ENCODE measurements at regions not wholly inside any gene's neighbourhood (a gene's known extent, or its start where the extent isn't known, plus 50 kb on each side); places are given as distances from the start of the nearest gene placed in this dataset.

DNA sequence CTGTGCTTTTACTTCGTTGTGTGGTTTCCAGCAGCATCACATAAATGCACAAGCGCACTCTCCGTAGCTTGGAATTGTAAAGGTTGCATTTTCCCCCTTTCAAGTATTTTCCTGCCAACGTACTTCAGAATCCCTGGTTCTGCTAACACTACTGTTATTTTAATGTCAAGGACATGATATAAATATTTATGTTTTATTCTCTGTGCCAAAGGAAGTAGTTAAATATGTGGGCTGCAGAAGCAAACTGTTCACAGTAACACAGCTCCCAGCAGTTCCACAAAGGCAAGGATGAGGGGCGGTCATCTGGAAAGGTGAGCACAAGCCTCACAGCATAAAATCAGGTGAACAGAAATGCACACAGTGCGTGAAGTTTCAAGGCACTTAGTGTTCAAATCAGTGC lies 85.3 kb upstream of the PDE10A start:
- TF ChIP-seq, protein P1, sequence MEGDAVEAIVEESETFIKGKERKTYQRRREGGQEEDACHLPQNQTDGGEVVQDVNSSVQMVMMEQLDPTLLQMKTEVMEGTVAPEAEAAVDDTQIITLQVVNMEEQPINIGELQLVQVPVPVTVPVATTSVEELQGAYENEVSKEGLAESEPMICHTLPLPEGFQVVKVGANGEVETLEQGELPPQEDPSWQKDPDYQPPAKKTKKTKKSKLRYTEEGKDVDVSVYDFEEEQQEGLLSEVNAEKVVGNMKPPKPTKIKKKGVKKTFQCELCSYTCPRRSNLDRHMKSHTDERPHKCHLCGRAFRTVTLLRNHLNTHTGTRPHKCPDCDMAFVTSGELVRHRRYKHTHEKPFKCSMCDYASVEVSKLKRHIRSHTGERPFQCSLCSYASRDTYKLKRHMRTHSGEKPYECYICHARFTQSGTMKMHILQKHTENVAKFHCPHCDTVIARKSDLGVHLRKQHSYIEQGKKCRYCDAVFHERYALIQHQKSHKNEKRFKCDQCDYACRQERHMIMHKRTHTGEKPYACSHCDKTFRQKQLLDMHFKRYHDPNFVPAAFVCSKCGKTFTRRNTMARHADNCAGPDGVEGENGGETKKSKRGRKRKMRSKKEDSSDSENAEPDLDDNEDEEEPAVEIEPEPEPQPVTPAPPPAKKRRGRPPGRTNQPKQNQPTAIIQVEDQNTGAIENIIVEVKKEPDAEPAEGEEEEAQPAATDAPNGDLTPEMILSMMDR (IDR thresholded peaks at IDR 0.05; ENCODE audit: low read length), result no peak
- TF ChIP-seq EZH2 (optimal IDR thresholded peaks at IDR 0.05; ENCODE audit: low read depth, low read length), result no peak

Data from MM.1S (cell line).